ENCODE measurements at regions not wholly inside any gene's neighbourhood (a gene's known extent, or its start where the extent isn't known, plus 50 kb on each side); places are given as distances from the start of the nearest gene placed in this dataset.

- H3K36me3 ChIP-seq (ENCODE audit: control insufficient read depth in 2 of 2, insufficient read depth in 1 of 2, low read length in 2 of 2) = no peaks in the 10 kb centered on the region
- POLR2A ChIA-PET = no interaction called here
- no peaks in the 10 kb centered on the region for H3K4me1 ChIP-seq (ENCODE audit: control insufficient read depth, insufficient read depth, low read length)
- CTCF ChIA-PET = interaction anchor here (0.6 kb wide), 1 partner anchor 27 kb away, joined by 4 read pairs; no protein-coding TSS in a partner anchor
- TF ChIP-seq ZNF223 (tag by site-specific recombination; IDR thresholded peaks at IDR 0.05) = no peak
- TF ChIP-seq ZNF549 (tag by site-specific recombination; IDR thresholded peaks at IDR 0.05) = no peak
- no peak for TF ChIP-seq ZNF202 (tag by site-specific recombination; IDR thresholded peaks at IDR 0.05; ENCODE audit: borderline replicate concordance)
- TF ChIP-seq ZSCAN5A (tag by site-specific recombination; IDR thresholded peaks at IDR 0.05) = no peak
- TF ChIP-seq ZNF501 (tag by site-specific recombination; IDR thresholded peaks at IDR 0.05) = no peak
- TF ChIP-seq AEBP2 (tag by site-specific recombination; IDR thresholded peaks at IDR 0.05; ENCODE audit: borderline replicate concordance) = no peak
- TF ChIP-seq SP3 (tag by site-specific recombination; IDR thresholded peaks at IDR 0.05) = no peak
- TF ChIP-seq ZNF18 (tag by site-specific recombination; IDR thresholded peaks at IDR 0.05) = no peak
- TF ChIP-seq ZNF558 (tag by site-specific recombination; IDR thresholded peaks at IDR 0.05) = no peak
- no peak for TF ChIP-seq ZNF664 (tag by site-specific recombination; IDR thresholded peaks at IDR 0.05)
- no peak for TF ChIP-seq ZNF837 (tag by site-specific recombination; IDR thresholded peaks at IDR 0.05)
- TF ChIP-seq KLF9 (tag by site-specific recombination; IDR thresholded peaks at IDR 0.05; ENCODE audit: low read depth) = no peak
- no peak for TF ChIP-seq ZNF660 (tag by site-specific recombination; IDR thresholded peaks at IDR 0.05)
- no peaks in the 10 kb centered on the region for H3K9me3 ChIP-seq (ENCODE audit: control insufficient read depth, insufficient read depth, low read depth, low read length)
- H3K27ac ChIP-seq (ENCODE audit: extremely low read depth, low read depth, low read length) = no peak overlapping the region
- no peak overlapping the region for H3K4me3 ChIP-seq (ENCODE audit: low read depth, low read length)
These were observed 246.5 kb upstream of the MIR17HG start for GRCh38 chr13:91100944-91101343.

- ChIA-PET CTCF (interaction anchor here (0.6 kb wide), 1 partner anchor 421 kb away, joined by 4 read pairs; no protein-coding TSS in a partner anchor), POLR2A (no interaction called here)
- no peak overlapping the region for H3K27ac ChIP-seq (ENCODE audit: extremely low read depth, low read depth, low read length)
- TF ChIP-seq ZBTB7A (tag by site-specific recombination; IDR thresholded peaks at IDR 0.05; ENCODE audit: low read depth) (no peak), ZBTB17 (tag by site-specific recombination; IDR thresholded peaks at IDR 0.05) (no peak), ZBTB49 (tag by site-specific recombination; IDR thresholded peaks at IDR 0.05; ENCODE audit: low read depth) (no peak), ZNF571 (tag by site-specific recombination; IDR thresholded peaks at IDR 0.05) (no peak), ZNF214 (tag by site-specific recombination; IDR thresholded peaks at IDR 0.05; ENCODE audit: borderline replicate concordance) (no peak), SCRT2 (tag by site-specific recombination; IDR thresholded peaks at IDR 0.05) (no peak), MZF1 (tag by site-specific recombination; IDR thresholded peaks at IDR 0.05; ENCODE audit: borderline replicate concordance) (no peak)
- no peak overlapping the region for H3K4me3 ChIP-seq (ENCODE audit: low read depth, low read length)
- H3K4me1 ChIP-seq (ENCODE audit: control insufficient read depth, insufficient read depth, low read length) = no peaks in the 10 kb centered on the region
- no peaks in the 10 kb centered on the region for H3K9me3 ChIP-seq (ENCODE audit: control insufficient read depth, insufficient read depth, low read depth, low read length)
- H3K36me3 ChIP-seq (ENCODE audit: control insufficient read depth in 2 of 2, insufficient read depth in 1 of 2, low read length in 2 of 2) = no peaks in the 10 kb centered on the region
These were observed 246.1 kb upstream of the MIR17HG start for GRCh38 chr13:91101381-91101780.

Measured in HEK293 (cell line).